WTC11 (cell line): ENCODE measurements at regions not wholly inside any gene's neighbourhood (a gene's known extent, or its start where the extent isn't known, plus 50 kb on each side); places are given as distances from the start of the nearest gene placed in this dataset.

Source experiments
- ATAC-seq: fragments of 200-7000 bp; cut with Tn5 transposase; 2 replicates; pipeline ENCODE4 v1.10.0; 2021; ENCODE audit warnings: mild to moderate bottlenecking, moderate library complexity
- CTCF ChIA-PET: fragments of 300-600 bp; sonication (Branson Sonifier 250); formaldehyde crosslinking; loops from one replicate; lab custom pipeline; 2021; ENCODE audit warnings: antibody characterized with exemption; lab: Charles Lee
- POLR2A ChIA-PET: fragments of 350-600 bp; sonication (Branson Sonifier 250); formaldehyde crosslinking; loops from one replicate; lab custom pipeline; 2021; ENCODE audit warnings: antibody characterized with exemption; lab: Charles Lee
- DNase-seq: peaks from one replicate; pipeline ENCODE4 v3.0.0; 2021; ENCODE audit warnings: low spot score
- H3K27ac Mint-ChIP-seq: 2 replicates; pipeline ENCODE4 v1.8.0; 2021; ENCODE audit warnings: mixed read lengths
- H3K27me3 Mint-ChIP-seq: 2 replicates; pipeline ENCODE4 v1.8.0; 2021; ENCODE audit warnings: low read depth, mild to moderate bottlenecking, moderate library complexity, mixed read lengths
- H3K36me3 Mint-ChIP-seq: 2 replicates; pipeline ENCODE4 v1.8.0; 2021; ENCODE audit warnings: mixed read lengths
- H3K4me1 Mint-ChIP-seq: 2 replicates; pipeline ENCODE4 v1.8.0; 2022; ENCODE audit warnings: mixed read lengths
- H3K4me3 Mint-ChIP-seq: 2 replicates; pipeline ENCODE4 v1.8.0; 2021; ENCODE audit warnings: mild to moderate bottlenecking, moderate library complexity, mixed read lengths
- H3K9me3 Mint-ChIP-seq: 2 replicates; pipeline ENCODE4 v1.8.0; 2021; ENCODE audit warnings: mixed read lengths
- AFF4 ChIP-seq: sonication (generic); formaldehyde crosslinking; IDR thresholded peaks from 2 replicates; pipeline ENCODE4 v1.8.1; 2023; ENCODE audit warnings: mild to moderate bottlenecking, missing genetic modification reagents, borderline replicate concordance
- ATF1 ChIP-seq: sonication (generic); formaldehyde crosslinking; IDR thresholded peaks from 2 replicates; pipeline ENCODE4 v1.8.1; 2023; ENCODE audit warnings: mild to moderate bottlenecking, moderate library complexity, missing genetic modification reagents
- EMX1 ChIP-seq: fragments of 250-450 bp; sonication (Bioruptor Pico); IDR thresholded peaks from 2 replicates; pipeline ENCODE4 v1.8.0; 2021; ENCODE audit warnings: mild to moderate bottlenecking
- GTF2I ChIP-seq: fragments of 250-450 bp; sonication (Bioruptor Pico); conservative IDR thresholded peaks from 2 replicates; pipeline ENCODE4 v1.4.0; 2021; ENCODE audit warnings: mild to moderate bottlenecking
- PRDM15 ChIP-seq: sonication (generic); formaldehyde crosslinking; IDR thresholded peaks from 2 replicates; pipeline ENCODE4 v1.8.0; 2022; ENCODE audit warnings: missing genetic modification reagents
- PRRX2 ChIP-seq: fragments of 250-450 bp; sonication (Bioruptor Pico); IDR thresholded peaks from 2 replicates; pipeline ENCODE4 v1.8.0; 2021; ENCODE audit warnings: mild to moderate bottlenecking
- RELA ChIP-seq: sonication (generic); formaldehyde crosslinking; IDR thresholded peaks from 2 replicates; pipeline ENCODE4 v1.8.1; 2022; ENCODE audit warnings: missing genetic modification reagents, mild to moderate bottlenecking, borderline replicate concordance
- TEAD1 ChIP-seq: sonication (generic); formaldehyde crosslinking; IDR thresholded peaks from 2 replicates; pipeline ENCODE4 v1.8.0; 2022; ENCODE audit warnings: mild to moderate bottlenecking, missing genetic modification reagents
- TP53 ChIP-seq: sonication (generic); formaldehyde crosslinking; IDR thresholded peaks from 2 replicates; pipeline ENCODE4 v1.8.1; 2023; ENCODE audit warnings: mild to moderate bottlenecking, missing genetic modification reagents
- ZBTB21 ChIP-seq: sonication (generic); formaldehyde crosslinking; IDR thresholded peaks from 2 replicates; pipeline ENCODE4 v1.8.1; 2023; ENCODE audit warnings: mild to moderate bottlenecking, missing genetic modification reagents, borderline replicate concordance
- TF ChIP-seq, protein P1 (sequence below): fragments of 250-450 bp; sonication (Bioruptor Pico); IDR thresholded peaks from 2 replicates; pipeline ENCODE4 v1.9.0; 2021; ENCODE audit warnings: mild to moderate bottlenecking
- TF ChIP-seq, protein P2 (sequence below): sonication (generic); formaldehyde crosslinking; IDR thresholded peaks from 2 replicates; pipeline ENCODE4 v1.8.0; 2023; ENCODE audit warnings: mild to moderate bottlenecking, missing genetic modification reagents

GRCh38 chr3:64369390-64369789 is 144.1 kb upstream of the PRICKLE2 start (continued):
- TF ChIP-seq, protein P1, sequence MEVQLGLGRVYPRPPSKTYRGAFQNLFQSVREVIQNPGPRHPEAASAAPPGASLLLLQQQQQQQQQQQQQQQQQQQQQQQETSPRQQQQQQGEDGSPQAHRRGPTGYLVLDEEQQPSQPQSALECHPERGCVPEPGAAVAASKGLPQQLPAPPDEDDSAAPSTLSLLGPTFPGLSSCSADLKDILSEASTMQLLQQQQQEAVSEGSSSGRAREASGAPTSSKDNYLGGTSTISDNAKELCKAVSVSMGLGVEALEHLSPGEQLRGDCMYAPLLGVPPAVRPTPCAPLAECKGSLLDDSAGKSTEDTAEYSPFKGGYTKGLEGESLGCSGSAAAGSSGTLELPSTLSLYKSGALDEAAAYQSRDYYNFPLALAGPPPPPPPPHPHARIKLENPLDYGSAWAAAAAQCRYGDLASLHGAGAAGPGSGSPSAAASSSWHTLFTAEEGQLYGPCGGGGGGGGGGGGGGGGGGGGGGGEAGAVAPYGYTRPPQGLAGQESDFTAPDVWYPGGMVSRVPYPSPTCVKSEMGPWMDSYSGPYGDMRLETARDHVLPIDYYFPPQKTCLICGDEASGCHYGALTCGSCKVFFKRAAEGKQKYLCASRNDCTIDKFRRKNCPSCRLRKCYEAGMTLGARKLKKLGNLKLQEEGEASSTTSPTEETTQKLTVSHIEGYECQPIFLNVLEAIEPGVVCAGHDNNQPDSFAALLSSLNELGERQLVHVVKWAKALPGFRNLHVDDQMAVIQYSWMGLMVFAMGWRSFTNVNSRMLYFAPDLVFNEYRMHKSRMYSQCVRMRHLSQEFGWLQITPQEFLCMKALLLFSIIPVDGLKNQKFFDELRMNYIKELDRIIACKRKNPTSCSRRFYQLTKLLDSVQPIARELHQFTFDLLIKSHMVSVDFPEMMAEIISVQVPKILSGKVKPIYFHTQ (CRISPR knock-in tag) = no peak
- no peak for TF ChIP-seq TP53 (CRISPR knock-in tag)
- no peak for TF ChIP-seq TEAD1 (CRISPR knock-in tag)
- TF ChIP-seq RELA (CRISPR knock-in tag) = no peak

DNA sequence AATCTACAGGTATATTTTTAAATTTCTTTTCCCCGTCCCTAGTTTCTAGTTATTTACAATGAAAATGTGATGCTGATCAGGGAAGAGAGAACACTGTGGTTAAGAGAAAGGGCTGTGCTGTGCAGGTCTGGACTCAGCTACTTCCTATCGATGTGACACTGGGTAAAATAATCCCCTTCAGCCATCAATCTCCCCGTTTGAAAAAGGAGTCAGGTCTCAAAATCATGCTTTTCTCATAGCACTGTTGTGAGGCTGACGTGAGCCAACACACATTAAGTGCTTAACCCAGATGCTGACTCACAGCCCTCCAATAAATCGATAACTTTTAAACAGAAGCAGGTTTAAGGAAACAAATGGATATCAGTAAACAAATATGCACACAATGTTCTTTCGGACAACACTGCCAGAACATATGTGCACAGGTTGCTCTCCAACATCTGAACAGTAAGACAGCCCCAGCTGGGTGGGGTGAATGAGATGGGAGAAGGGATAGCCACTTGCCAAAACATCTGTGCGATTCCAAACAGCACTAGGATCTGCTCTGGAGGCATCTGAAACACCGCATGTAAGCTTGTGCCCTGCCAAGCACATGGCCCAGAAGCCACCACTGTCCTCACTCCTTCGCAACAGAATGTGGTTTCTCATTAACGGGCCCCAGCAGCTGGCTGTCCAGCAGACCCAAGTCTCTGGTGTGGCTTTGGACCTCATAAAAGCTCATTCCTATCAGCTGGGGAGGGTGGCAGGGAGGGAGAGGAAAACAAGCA is 143.2 kb upstream of the PRICKLE2 start:
- POLR2A ChIA-PET = no interaction called here
- DNase-seq = no peak
- no peaks in the 10 kb centered on the region for H3K27me3 Mint-ChIP-seq
- TF ChIP-seq EMX1 (CRISPR knock-in tag) = no peak
- TF ChIP-seq, protein P2, sequence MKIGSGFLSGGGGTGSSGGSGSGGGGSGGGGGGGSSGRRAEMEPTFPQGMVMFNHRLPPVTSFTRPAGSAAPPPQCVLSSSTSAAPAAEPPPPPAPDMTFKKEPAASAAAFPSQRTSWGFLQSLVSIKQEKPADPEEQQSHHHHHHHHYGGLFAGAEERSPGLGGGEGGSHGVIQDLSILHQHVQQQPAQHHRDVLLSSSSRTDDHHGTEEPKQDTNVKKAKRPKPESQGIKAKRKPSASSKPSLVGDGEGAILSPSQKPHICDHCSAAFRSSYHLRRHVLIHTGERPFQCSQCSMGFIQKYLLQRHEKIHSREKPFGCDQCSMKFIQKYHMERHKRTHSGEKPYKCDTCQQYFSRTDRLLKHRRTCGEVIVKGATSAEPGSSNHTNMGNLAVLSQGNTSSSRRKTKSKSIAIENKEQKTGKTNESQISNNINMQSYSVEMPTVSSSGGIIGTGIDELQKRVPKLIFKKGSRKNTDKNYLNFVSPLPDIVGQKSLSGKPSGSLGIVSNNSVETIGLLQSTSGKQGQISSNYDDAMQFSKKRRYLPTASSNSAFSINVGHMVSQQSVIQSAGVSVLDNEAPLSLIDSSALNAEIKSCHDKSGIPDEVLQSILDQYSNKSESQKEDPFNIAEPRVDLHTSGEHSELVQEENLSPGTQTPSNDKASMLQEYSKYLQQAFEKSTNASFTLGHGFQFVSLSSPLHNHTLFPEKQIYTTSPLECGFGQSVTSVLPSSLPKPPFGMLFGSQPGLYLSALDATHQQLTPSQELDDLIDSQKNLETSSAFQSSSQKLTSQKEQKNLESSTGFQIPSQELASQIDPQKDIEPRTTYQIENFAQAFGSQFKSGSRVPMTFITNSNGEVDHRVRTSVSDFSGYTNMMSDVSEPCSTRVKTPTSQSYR = no peak
- TF ChIP-seq PRRX2 (CRISPR knock-in tag) = no peak
- TF ChIP-seq AFF4 (CRISPR knock-in tag) = no peak
- no peak for TF ChIP-seq ATF1
- no peak for TF ChIP-seq ZBTB21 (CRISPR knock-in tag)
- no peak for TF ChIP-seq PRDM15 (CRISPR knock-in tag)
- no peak for TF ChIP-seq GTF2I (CRISPR knock-in tag)
- TF ChIP-seq, all 79 proteins: peak for 0
- CTCF ChIA-PET = no interaction called here
- no peak overlapping the region for H3K27ac Mint-ChIP-seq
- H3K36me3 Mint-ChIP-seq = no peaks in the 10 kb centered on the region
- no peak for ATAC-seq
- H3K9me3 Mint-ChIP-seq = no peaks in the 10 kb centered on the region
- H3K4me3 Mint-ChIP-seq = no peak overlapping the region
- H3K4me1 Mint-ChIP-seq = peaks cover 2% of the 10 kb centered on the region; the same call in 1 of the 2 replicates
